ENCODE measurements at regions not wholly inside any gene's neighbourhood (a gene's known extent, or its start where the extent isn't known, plus 50 kb on each side); places are given as distances from the start of the nearest gene placed in this dataset.
"Not testable (repeated sequence)": the region's sequence is repeated elsewhere in the genome, so short reads cannot be mapped to it uniquely, and the experiment has no call there.

GRCh38 chr12:87107270-87107669 lies 851.1 kb upstream of the MGAT4C start:
- no peak for DNase-seq (ENCODE audit: low read depth)

DNA sequence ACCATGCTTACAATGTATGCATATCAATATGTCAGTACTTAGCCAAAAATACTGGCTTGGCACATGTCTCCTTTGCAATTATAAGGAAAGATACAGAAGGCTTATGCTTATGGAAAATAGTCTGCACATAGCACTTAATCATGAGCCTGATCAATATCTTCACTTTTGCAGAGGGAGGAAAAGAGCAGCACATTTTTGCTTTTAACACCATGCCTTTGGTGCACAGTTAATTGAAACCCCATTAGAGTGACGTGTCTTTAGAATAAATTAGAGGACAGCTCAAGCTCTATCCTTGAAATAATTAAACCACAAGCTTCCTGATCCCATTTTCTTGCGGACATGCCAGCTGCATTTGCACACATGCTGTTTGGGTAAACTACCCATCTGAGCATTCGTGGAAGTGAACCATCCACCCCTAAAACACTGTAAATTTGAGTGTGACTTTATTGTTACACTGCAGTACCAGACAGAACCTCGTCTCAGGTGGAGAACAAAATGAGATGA lies 839.9 kb upstream of the MGAT4C start:
- DNase-seq (ENCODE audit: low read depth), result peak; percentile 8

GRCh38 chr12:87094356-87094755 lies 838.2 kb upstream of the MGAT4C start:
- no peak for DNase-seq (ENCODE audit: low read depth)

GRCh38 chr12:87092421-87092820 lies 836.2 kb upstream of the MGAT4C start:
- DNase-seq (ENCODE audit: low read depth), result no peak

DNA sequence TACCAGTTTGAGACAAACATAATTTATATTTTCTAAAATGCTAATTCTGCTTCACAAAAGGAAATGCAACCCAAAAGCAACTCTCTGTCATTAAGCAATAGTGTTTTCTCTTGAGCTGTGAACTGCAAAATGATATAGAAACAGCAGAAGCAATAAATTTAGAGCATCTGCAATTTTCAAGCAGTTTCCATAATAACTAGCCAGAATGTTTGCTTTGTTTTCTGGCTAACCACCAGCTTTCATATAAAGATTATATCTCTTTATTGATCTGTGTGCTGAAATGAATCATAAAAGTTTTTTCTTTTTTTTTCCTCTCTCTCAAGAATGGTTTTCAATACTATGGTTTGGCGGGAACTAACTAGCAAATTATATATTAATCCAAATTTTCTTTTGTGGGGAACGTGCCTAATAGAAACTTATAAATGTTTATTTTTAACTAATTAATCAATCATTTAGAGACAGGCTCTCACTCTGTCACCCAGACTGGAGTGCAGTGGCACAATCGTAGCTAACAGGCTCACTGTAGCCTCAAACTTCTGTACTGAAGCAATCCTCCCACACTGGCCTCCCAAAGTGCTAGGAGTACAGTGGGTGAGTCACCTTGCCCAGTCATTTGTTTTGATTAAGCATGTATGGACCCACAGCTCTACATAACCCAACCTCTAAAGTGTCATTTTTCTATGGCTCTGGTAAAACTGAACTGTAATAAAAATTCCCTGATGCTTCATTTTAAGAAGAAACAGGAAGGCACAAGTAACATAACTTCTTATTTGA lies 830.1 kb upstream of the MGAT4C start:
- DNase-seq (ENCODE audit: low read depth), result peak; percentile 69

DNA sequence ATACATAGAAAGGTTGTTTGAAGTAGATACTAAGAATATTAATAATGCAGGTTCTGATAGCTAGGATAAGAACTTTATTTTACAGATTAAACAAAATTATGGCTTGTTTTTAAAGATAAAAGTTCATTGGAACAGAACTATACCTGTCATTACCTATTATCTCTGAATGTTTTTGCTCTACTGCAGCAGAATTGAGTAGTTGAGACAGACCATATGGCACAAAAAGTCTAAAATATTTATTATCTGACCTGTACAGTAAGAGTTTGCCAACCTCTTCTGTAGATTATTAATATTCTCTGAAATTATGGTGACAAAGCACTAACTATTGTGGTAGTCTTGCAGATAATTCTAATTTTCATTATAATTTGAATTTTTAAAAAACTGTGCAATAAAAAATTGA lies 829.1 kb upstream of the MGAT4C start:
- DNase-seq (ENCODE audit: low read depth), result no peak

DNA sequence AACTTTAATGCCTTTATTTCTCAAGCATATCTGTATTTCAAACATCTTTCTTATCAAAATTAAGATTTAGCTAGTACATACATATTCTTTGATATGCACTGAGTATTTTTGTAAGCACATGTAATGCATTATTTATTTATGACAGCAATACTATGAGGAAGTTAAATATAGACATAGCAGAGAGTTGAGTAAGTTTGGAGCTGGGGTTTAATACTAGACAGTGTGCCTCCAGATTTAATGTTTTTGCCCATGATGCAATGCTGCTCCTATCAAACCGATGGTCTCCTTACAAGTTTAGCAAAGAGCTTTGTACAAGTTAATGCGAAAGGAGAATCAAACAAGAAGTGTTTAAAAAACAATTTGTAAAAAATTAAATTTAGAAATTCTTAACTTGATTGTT lies 826.6 kb upstream of the MGAT4C start:
- no peak for DNase-seq (ENCODE audit: low read depth)

DNA sequence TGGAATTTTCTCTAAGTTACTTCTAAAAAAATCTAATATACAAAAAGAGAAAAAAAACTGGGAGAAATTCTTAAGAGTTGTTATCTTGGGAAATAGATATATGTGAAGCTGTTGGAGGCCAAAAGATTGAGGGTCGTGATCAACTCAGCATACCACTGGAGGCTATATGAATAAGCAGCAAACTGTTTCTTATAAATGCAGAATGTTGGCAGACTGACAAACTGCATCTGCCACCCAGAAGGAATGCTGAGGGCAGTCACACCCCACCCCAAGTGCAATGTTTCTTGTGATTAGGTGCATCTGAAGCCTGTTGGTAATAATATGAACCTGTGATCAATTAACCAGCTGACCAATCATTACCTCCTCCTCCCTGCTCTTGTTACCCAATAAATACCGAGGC lies 818.6 kb upstream of the MGAT4C start:
- peak; percentile 28 for DNase-seq (ENCODE audit: low read depth)

DNA sequence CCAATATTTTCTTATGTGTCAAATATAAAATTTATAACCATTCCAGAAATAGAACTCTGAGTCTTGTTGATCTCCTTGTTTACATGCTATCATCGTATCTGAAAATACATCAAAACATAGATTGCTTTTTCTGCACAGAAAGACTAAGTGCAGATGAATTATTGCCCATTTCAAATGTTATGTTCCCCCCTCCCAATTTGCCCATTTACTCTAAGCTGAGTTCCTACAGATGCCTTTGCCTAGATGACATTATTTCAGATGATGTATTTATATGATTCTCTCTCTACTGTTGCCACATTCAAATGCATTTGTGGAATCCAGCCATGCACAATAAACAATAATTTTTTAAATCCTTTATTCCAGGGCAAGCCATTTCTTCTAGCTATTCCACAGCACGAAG lies 810.1 kb upstream of the MGAT4C start:
- no peak for DNase-seq (ENCODE audit: low read depth)

- DNase-seq (ENCODE audit: low read depth), result no peak
Observed at GRCh38 chr12:87059231-87059630, 803.0 kb upstream of the MGAT4C start.

- peak; percentile 28 for DNase-seq (ENCODE audit: low read depth)
Observed at GRCh38 chr12:87054226-87054625, 798.0 kb upstream of the MGAT4C start.

DNA sequence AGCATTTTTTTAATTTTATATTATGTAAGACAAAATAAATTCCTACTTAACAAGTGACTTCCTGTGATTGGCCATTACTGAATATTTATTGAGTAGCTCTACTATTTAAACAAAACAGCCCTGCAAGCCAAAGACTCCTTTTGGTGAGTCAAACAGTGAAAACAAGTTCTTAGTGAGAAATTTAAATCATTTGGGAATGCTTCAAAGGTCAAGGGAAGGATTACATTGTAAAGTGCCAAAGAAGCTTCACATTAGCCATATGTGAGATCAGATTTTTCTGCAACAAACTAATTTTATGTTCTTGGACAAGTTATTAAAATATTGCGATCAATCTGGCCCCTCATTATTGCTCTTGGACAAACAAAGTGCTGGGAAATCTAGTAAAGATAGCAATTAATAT lies 795.4 kb upstream of the MGAT4C start:
- no peak for DNase-seq (ENCODE audit: low read depth)

DNA sequence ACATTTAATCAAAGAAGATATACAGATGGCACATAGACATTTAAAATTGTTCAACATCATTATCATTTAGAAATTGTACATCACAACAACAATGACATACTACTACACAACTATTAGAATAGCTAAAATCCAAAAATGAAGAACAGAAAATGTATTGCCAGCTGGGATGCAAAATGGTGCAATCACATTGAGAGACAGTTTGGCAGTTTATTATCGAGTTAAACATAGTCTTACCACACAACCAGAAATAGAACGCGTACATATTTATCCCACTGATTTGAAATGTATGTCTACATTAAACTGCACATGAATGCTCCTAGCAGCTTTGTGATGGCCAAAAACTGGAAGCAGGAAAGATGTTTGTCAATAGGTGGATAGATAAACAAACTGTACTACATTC lies 791.5 kb upstream of the MGAT4C start:
- DNase-seq (ENCODE audit: low read depth), result no peak

GRCh38 chr12:87039536-87039935 lies 783.3 kb upstream of the MGAT4C start:
- DNase-seq (ENCODE audit: low read depth), result no peak

- no peak for DNase-seq (ENCODE audit: low read depth)
Observed at GRCh38 chr12:87038098-87038497, 781.9 kb upstream of the MGAT4C start.

DNA sequence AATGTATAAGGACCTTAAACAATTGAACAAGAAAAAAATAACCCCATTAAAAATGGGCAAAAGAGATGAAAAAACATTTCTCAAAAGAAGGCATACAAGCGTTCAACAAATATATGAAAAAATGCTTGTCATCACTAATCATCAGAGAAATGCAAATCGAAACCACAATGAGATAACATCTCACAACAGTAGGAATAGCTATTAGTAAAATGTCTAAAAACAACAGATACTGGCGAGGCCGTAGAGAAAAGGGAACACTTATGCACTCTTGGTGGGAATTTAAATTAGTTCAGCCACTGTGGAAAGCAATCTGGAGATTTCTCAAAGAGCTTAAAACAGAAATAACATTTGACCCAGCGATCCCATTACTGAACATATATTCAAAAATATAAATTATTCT lies 769.8 kb upstream of the MGAT4C start:
- peak; percentile 50 for DNase-seq (ENCODE audit: low read depth)

- DNase-seq (ENCODE audit: low read depth), result no peak
Observed at GRCh38 chr12:87021400-87021799, 765.2 kb upstream of the MGAT4C start.

- peak; percentile 53 for DNase-seq (ENCODE audit: low read depth)
Observed at GRCh38 chr12:87020071-87020470, 763.9 kb upstream of the MGAT4C start.

DNA sequence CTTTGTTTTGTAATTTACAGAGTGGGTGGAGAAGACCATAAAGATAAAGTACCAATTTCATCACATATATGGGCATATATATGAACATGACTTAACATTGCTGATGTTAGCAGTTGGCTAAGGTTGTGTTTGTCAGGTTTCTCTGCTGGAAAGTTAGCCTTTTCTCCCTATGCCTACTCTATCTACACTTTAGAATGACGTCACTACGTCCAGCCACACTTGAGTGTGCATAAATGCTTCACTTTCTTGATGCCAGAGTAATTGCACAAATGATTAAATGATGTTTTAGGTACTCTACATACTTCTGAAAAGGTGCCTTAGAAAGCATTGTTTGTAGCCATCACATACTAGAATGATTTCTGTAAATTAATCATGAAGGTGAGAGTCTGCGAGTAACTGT lies 759.2 kb upstream of the MGAT4C start:
- DNase-seq (ENCODE audit: low read depth), result no peak

GRCh38 chr12:87008785-87009384 lies 752.7 kb upstream of the MGAT4C start:
- DNase-seq (ENCODE audit: low read depth), result no peak

GRCh38 chr12:87001102-87001501 lies 744.9 kb upstream of the MGAT4C start:
- no peak for DNase-seq (ENCODE audit: low read depth)

GRCh38 chr12:86985298-86985697 lies 729.1 kb upstream of the MGAT4C start:
- no peak for DNase-seq (ENCODE audit: low read depth)

- DNase-seq (ENCODE audit: low read depth), result not testable (repeated sequence)
Observed at GRCh38 chr12:86970595-86970994, 714.4 kb upstream of the MGAT4C start.

Data from M059J (cell line).